ENCODE measurements at regions not wholly inside any gene's neighbourhood (a gene's known extent, or its start where the extent isn't known, plus 50 kb on each side); places are given as distances from the start of the nearest gene placed in this dataset.
"Not testable (repeated sequence)": the region's sequence is repeated elsewhere in the genome, so short reads cannot be mapped to it uniquely, and the experiment has no call there.

DNA sequence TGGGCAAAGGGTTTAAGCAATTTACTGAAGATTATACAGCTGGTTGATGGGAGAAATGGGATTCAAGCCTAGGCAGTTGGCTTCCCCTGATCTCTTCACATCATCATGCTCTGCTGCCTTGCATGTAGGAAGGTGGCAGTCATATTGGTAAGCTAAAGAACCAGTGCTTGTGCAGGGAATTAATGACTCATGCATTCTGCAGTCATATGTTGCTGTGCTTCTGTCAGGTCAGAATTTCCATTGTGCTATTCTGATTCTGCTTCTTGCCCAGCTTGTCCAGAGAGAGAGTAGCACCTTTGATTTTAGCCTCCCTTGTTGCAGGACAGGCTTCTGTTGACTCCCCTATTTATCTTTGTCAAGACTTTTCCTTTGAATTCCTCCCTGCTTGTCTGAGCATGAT, 114.0 kb upstream of the IKBKE start:
- TF ChIP-seq, protein P1, sequence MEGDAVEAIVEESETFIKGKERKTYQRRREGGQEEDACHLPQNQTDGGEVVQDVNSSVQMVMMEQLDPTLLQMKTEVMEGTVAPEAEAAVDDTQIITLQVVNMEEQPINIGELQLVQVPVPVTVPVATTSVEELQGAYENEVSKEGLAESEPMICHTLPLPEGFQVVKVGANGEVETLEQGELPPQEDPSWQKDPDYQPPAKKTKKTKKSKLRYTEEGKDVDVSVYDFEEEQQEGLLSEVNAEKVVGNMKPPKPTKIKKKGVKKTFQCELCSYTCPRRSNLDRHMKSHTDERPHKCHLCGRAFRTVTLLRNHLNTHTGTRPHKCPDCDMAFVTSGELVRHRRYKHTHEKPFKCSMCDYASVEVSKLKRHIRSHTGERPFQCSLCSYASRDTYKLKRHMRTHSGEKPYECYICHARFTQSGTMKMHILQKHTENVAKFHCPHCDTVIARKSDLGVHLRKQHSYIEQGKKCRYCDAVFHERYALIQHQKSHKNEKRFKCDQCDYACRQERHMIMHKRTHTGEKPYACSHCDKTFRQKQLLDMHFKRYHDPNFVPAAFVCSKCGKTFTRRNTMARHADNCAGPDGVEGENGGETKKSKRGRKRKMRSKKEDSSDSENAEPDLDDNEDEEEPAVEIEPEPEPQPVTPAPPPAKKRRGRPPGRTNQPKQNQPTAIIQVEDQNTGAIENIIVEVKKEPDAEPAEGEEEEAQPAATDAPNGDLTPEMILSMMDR (IDR thresholded peaks at IDR 0.05), result not testable (repeated sequence)
- TF ChIP-seq EZH2 (IDR thresholded peaks at IDR 0.05; ENCODE audit: borderline replicate concordance, insufficient read depth, low read depth, low read length, poor library complexity, severe bottlenecking), result not testable (repeated sequence)
